Mucosa of gallbladder (tissue), 1 donor: ENCODE measurements at regions not wholly inside any gene's neighbourhood (a gene's known extent, or its start where the extent isn't known, plus 50 kb on each side); places are given as distances from the start of the nearest gene placed in this dataset.

Source experiments
- DNase-seq: peaks from one replicate; pipeline ENCODE4 v3.0.0-alpha.2; 2020; ENCODE audit warnings: low spot score
- donor health status: DM: no; HTN: no; CAD: no.

DNA sequence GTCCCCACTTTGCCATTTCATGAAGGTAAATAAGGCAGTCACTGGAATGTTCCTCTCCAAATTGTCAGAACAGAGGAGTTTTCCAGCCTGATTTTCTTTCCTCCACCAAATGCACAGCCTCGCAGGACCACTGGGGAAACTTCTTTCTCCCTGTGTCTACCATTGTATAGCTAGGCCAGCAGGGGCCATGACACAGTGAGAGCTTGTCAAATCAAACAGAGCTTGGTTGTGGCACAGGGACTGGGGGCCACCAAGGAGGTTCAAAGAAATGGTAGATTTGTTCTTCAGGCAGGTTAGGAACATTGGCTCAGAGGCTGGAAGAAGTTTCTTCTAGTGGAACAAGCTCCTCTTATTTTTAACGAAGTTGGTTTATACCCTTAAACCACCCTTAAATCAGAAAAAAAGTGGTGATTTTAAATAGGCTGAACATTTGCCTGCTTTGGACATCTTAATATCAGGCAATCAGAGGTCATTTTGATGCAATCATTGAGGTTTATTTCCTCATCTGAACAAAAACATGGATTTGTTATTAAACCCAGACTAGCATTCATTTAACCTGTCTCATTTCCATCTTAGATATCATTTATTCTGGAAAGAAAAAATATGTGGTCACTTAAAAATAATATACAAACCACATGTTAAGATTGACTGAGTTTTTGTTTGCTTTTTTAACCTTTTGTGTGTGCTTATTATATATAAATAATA, 105.6 kb downstream of the GTPBP8 start:
- DNase-seq = no peak

DNA sequence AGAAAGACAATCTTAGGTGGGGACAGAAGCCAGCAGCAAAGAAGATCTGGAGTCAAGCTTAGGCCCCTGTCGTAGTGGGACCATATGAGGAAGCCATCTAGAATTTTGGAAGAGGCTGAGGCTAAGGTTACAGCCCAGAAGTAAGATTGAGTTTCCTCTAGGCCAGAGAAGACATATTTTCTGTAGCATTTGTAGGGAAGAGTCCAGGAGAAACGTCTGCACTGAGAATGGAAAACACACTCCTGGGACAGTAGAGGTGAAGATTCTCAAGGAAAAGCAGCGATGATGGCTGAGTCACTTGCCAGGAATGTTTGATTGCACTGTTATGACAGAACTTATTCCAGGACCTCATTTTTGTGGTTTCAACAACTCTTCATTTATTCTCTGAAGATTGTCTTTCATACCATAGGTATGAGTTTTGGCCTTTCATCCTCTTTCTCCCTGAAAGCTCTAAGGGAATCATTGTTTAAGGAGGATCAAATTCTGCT, 107.2 kb downstream of the GTPBP8 start:
- no peak for DNase-seq

DNA sequence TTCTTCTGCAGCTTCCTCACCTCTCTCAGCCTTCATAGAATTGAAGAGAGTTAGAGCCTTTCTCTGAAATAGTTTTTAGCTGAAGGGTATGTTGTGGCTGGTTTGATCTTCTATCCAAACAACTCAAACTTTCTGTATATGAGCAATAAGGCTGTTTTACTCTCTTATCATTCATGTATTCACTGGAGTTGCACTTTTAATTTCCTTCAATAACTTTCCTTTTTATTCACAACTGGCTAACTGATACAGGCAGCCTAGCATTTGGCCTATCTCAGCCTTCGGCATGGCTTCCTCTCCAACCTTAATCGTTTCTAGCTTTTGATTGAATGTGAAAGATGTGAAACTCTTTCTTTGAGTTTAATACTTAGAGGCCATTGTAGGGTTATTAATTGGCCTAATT, 109.3 kb downstream of the GTPBP8 start:
- DNase-seq = no peak

DNA sequence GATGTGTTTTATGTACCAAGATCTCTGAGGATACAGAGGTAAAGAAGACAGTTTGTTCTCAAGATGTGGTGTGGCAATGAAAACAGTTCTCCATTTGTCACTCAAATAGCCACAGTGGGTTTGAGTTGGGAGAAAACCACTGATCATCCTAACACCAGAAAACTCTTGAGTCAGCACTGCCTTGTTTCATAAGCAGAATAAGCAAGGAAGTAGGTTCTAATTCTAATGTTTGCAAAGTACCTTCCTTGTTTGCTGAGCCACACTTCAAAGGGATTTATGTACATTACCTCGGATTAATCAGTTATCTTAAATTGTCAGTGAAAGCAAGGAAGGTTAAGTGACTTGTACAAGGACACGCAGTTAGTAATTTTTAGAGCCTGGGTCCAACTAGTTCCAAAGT, 107.8 kb upstream of the BOC start:
- DNase-seq = no peak

DNA sequence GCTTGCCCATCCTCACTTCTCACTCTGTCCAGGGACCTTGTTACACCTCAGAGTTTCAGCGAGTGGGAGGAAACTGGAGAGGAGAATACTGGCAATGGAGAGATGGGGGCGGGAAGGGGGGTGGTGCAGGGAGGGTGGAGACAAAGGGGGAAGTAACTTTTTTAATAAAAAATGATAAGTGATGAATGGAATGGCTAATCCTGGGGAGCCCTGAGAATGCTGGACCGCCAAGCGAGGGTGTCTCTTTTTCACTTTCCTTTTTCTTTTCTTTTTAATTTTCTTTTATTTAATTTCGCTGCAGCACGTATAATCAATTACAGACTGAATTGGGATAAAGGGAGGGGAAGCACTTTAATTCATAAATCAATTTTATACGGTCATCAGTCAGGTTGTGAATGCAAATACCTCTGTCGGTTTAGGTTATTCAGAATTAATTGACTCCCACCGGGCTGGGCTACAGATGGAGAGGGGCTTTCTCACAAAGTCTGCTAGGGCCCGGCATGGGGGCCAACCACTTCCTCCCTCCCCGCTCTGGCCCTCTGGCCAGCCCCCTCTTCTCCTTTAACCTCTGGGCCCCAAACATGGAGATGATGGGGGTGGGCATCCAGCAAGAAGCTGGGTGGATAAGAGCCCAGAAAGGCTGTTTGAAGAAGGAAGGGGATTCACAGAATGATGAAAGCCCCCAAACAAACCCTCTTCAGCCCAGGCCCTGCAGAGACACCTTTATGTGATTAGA, 106.8 kb upstream of the BOC start:
- no peak for DNase-seq

DNA sequence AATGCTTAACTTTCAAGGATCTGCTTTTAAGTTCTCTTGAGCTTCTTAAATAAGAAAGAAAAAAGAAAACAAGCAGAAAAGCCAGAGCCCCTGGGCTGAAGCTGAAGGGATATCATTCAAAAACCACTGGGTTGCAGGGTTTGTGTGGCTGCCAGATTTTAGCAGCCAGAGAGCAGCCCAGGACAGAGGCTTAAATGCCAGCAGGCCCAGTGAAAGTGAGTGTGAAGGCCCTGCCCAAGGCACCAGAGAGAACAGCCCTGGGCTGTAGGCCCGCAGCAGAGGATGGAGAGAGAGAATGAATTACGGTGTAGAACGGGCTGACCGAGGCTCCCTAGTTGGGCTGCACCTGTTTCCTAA, 106.3 kb upstream of the BOC start:
- DNase-seq = no peak

DNA sequence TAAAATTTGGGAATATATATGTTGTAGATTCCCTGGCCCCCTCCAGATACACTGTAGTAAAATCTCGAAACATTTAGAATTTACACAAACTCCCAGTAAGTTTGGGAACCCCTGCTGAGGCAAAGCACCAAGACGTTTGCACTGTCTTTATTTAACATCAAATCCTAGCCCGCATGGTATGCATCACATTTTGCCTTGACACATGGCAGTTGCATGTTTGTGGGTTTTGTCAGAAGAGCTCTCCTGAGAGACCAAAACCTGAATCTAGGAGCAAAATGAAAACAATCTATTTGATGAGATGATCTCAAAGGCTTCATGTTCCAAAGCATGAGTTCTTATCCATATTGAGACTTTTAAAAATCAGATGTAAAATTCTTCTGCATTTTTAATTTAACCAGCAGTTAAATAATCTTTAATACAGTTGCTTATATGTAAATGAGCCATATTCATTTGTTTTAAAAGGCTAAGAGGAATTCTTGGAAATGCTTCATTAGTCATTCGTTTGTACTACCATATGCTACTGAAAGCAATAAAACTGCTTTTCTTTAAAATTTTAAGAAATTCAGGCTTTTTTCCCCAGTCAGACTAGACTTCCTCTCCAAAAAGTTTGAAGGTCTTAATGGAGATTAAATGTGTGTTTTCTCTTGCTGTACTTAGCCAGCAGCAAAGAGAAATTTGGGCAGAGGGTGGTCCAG, 105.2 kb upstream of the BOC start:
- DNase-seq = no peak

DNA sequence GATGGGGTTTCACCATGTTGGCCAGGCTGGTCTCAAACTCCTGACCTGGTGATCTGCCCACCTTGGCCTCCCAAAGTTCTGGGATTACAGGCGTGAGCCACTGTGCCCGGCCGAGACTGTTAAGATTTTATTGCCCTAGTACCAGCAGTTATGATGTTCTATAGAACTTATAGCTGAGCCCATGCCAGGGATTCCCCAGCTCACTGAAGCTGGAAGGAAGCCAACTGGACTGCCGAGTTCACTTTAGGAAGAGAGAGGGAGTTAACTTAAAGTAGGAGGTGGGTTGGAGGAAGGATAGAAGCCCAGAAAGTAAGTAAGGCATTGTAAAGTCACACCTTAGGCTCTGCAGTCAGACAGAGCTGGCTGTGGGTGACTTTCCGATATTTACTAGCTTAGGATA, 101.1 kb upstream of the BOC start:
- no peak for DNase-seq

DNA sequence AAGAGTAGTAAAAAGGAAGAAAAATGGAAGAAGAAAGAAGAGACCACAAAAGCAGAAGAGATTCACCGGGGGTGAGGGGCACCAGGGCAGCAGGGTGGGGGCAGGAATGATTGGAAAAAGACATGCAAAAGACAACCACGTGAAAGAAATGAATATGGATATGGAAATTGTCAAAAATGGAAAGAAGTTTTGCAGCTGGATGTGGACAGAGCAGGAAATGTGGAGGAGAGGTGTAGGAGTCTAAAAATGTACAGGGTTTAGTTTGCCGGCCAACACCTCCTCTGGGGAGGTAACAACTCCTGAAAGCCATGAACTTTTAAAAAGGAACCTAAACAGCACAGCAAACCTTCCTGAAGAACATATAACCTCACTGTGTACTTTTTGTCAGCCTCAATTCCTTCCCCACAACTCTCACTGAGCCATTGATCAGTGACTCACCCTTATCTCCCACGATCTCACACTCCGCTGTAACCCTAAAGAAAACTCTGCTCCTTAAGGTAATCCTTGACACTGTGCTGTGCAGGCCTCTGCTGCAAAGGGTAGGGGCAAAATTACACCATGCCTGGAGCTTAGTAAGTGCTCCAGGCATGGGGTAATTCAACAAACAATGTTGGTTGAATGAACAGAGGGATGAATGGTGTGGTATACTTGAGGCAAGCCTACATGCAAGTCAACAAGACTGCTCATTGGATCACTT, 100.2 kb upstream of the BOC start:
- no peak for DNase-seq

DNA sequence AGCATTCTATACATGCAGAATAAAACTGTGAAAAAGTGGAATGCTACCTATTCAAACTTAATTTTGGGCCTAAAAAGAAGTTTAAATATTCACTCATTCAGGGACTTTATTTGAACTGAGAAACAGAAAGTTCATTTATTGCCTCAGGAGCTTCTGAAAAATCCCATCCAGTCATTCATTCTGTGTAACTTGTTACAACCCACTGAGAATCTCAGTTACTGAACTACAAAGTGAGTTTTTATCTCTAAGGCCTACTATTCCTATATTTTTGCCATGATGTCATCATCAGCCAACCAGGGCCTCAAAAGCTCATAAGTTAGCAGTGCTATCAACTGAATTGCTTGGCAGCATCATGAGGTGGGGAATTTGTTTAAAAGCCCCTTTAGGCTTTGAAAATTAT, 98.0 kb upstream of the BOC start:
- DNase-seq = no peak

DNA sequence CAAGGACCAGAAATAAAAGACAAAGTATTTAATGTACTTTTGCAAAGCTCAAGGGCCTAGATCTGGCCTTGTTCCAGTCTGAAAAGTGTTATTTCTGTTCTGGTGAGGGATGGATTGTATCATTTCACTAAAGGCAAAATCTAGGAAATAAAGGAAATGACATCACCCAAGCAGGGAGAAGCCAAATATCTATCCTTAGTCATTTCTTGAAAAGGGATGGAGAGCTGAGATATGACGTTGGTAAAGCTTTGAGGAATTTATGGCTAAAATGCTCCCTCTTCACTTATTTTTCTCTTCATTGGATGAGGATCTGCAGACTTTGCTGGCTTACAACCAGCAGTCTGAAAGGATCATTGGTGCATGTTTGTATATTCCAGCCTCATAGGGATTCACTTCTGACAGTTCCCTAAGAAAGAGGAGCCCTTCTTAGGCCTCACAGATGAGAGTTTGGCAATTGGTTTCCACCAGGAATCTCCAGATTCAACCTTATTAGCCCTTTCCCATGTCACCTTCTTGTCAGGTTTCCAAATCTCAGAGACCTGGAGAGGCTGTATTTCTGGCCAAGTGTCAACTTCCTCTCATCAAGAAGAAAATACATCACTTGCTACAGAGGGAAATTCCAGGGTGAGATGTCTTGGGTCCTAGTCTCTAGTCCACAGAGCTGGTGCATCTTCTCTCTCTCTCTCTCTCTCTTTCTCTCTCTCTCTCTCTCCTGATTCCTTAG, 93.7 kb upstream of the BOC start:
- DNase-seq = no peak

DNA sequence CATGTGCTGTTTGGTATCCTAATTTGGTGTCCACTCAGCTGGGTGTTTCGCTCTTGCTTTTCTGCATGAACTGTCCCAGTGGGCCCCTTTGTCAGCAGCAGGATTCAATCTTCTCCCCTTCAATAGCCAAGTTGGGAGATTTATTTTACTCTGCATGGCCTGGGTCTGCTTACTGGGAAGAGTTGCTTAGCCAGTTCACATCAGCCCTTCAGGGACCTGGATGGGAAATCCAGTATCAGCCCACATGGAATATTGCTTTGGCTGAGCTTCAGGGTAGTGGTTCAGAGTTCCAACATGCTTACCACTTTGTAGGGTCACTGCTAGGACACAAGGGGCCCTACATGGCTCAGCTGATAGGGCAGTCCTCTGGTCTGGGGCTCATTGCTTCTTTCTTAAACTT, 93.0 kb upstream of the BOC start:
- DNase-seq = no peak

DNA sequence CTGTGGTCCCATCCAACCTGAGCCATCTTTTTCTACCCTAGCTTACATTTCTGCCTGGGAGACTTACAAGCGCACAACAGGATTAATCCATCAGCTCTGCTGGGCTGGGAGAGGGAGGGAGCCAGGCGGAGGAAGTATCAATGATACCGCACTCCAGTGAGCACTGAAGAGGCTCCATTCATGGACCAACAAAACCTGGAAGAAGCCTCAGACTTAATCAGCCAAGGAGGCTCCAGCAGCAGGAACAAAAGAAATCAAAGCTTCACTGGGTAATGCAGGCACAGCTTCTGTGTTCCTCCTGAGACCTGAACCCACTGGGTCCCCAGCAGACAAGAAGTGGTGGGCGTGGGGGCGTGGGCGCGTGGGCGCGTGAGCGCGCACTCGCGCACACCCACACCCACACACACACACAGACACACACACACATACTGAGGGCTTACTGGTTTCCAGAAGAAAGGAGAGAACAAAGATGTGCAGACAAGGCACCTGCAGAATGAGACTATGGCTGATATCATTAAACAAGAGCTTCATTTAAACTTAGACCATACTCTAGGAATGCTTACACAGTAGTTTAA, 87.0 kb upstream of the BOC start:
- no peak for DNase-seq

DNA sequence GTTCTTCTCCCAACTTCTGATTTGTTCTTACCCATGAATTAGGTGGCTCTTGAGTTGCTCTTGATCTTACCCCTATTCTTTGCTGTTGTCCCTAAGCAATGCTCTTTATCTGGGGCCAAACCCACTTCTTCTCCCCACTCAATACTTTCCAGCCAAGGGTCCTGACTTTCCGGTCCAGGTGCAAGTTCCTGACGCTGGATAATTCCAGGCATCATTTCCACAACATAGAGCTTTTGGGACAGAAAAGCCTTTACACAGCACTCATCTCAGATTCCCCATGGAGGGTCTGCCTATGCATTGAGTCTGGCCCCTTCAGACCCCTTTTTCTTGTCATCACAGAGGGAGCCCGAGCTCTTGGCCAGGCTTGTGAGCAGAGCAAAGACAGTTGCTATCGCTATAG, 85.4 kb upstream of the BOC start:
- DNase-seq = no peak

DNA sequence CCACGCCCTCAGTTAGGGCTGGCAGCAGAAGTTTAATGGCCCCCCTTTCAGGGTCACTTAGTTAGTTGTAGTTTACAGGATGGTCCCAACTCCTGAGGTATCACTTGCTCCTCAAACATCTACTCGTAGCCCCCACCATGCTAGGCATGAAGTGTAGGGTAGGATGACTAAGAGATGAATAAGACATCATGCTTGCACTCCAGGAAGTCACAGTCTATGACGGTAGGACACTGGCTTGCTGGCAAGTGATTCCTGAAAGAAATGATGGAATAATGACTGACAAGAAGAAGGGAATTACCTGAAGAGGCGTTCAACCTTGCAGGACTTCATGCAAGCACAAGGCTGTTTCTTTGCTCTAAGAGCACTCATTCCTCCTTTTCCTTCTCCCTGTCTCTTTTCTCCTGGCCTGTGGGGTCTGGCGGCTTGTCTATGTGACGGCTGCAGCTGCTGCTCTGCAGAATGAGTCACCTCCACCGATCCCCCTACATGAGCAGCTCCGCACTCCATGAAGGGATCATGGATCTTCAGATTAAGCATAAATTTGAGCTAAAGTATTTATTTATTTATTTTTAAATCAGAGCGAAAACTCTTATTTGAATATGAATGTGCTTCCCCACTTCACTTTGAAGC, 82.9 kb upstream of the BOC start:
- DNase-seq = no peak

DNA sequence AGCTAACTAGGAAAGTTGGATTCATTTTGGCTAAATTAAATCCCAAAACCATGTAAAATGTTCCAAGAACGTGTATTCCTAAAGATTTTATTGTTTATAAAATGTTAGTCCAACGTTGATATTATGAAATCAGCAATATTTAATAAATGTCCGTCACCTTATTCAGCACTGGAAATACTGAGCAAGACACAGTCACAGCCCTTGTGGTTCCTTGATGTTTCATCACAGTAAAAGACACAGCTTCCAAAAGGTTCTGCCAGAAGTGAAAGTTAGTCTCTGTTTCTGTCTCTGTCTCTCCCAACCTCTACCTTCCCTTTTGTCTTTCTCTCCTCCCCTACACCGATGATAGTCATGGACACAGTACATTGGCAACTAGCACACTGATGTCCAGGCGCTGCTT, 82.2 kb upstream of the BOC start:
- DNase-seq = no peak

DNA sequence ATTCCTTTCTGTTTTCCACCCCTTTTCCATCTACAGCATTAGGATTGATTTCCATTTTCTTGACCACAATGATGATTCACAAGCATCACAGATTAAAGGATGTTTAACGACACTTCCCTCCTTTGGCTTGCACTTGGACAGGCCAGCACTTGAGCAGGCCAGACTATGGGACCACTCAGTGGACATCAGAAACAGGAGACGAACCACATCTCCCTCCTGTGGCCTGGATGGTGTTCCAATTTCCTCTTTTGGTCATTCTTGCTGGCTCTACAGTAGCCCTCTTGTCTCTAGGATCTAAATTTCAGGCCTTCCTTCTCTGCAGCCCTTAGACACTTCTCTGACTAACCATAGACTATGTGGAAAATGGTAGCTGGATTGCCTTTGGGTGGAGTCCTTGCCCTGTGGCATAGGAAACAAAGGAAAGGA, 78.8 kb upstream of the BOC start:
- no peak for DNase-seq

DNA sequence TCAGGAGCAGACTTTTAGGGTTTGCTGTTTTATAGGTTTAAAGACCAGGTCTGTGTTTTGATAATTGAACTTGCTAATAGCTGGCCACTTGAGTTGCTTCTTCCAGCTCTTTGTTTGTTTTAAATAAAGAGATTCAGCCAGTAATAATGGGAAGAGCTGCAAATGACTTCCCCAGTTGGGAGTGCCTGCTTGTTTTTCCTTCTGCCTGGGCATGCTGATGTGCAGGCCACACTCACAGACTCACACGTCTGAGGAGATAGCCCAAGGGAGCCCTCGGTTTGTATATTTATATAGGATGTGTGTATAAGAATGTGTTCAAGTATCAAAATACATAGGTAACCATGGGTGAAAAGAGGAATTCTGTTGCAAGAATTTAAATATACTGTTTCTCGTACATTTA, 78.2 kb upstream of the BOC start:
- DNase-seq = no peak

DNA sequence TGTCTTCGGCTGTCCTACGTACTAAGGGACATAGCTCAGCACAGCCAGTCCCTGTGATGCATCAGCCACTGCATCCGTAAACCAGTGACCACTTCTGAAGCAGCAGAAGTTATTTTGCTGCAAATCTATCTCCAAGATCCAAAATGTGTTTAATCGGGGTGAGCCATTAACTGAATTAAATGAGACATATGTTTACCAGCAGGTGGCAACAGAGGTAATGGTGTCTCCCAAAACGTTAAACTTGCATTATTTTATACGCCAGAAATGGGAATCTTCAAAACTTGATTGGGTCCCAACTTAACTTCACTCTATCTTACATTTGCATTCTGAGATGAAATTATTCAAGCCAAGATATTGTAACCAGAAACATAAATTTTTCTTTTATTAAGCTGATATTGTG, 75.3 kb upstream of the BOC start:
- no peak for DNase-seq

DNA sequence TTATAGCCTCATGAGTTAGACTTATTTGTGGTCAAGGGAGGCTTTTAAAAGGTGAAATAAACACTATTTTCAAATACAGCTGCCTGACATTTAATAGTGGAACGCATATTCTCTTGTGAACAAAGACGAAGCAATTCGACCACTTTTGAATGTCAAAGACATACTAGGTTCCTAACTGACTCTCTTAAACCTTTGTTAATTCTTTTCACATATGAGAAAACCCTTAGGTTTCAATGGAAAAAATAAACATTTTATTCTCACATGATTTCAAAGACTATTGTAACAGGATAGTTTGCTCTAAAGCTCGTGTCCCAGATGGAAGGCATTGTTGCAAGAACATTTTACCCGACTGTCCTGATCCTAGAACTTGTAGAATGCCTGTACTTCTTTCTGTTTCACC, 74.8 kb upstream of the BOC start:
- DNase-seq = no peak
